Liver (tissue), 3 donors: ENCODE measurements at regions not wholly inside any gene's neighbourhood (a gene's known extent, or its start where the extent isn't known, plus 50 kb on each side); places are given as distances from the start of the nearest gene placed in this dataset.

Experiments
- FOXA1 ChIP-seq: IDR thresholded peaks from 2 replicates; pipeline ENCODE4 v1.6.1; 2016; ENCODE audit warnings: antibody characterized with exemption
- RXRA ChIP-seq, 2 donors: IDR thresholded peaks; 2 replicates each; pipeline ENCODE4 v1.6.1; 2017 to 2018; ENCODE audit warnings: antibody characterized with exemption in 2 of 2, mild to moderate bottlenecking in 1 of 2
- SP1 ChIP-seq: IDR thresholded peaks from 2 replicates; pipeline ENCODE4 v1.6.1; 2018; ENCODE audit warnings: antibody characterized with exemption, mild to moderate bottlenecking
- TAF1 ChIP-seq: conservative IDR thresholded peaks from 2 replicates; pipeline ENCODE4 v1.6.1; 2016; ENCODE audit warnings: antibody characterized with exemption, mild to moderate bottlenecking
- YY1 ChIP-seq: IDR thresholded peaks from 2 replicates; pipeline ENCODE4 v1.6.1; 2016; ENCODE audit warnings: antibody characterized with exemption, mild to moderate bottlenecking
- TF ChIP-seq, protein P1 (sequence below): fragments of 150-350 bp; IDR thresholded peaks from 2 replicates; pipeline ENCODE4 v1.5.1; 2017; ENCODE audit warnings: improper control_type of control experiment, low read depth, low read length; ENCODE audit not compliant: missing input control
- TF ChIP-seq, protein P2 (sequence below): IDR thresholded peaks from 2 replicates; pipeline ENCODE4 v1.6.1; 2016; ENCODE audit warnings: antibody characterized with exemption, mild to moderate bottlenecking
- TF ChIP-seq, protein P3 (sequence below): IDR thresholded peaks from 2 replicates; pipeline ENCODE4 v1.6.1; 2016; ENCODE audit warnings: antibody characterized with exemption
- TF ChIP-seq, protein P4 (sequence below): IDR thresholded peaks from 2 replicates; pipeline ENCODE4 v1.6.1; 2016; ENCODE audit warnings: antibody characterized with exemption
- donor health status: healthy.
- donor health status: healthy.

DNA sequence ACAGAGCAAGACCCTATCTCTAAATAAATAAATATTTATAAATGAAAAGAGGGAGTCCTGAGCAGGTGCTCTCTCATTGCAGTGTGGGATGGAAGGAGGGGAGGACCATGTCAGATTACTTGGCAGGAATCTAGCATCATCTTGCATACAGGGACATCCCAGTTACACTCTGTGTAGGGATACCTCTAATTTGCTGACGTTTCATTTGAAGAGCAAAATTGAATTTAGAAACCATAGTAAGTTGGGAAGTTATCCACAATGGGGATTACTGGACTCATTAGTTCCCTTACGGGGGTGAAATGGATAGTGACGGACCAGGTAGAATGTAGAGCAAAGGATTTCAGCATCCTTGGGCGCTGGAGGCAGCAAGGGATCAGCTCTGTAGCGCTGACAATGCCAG, 52.1 kb downstream of the ARHGEF18 start:
- TF ChIP-seq, protein P1, sequence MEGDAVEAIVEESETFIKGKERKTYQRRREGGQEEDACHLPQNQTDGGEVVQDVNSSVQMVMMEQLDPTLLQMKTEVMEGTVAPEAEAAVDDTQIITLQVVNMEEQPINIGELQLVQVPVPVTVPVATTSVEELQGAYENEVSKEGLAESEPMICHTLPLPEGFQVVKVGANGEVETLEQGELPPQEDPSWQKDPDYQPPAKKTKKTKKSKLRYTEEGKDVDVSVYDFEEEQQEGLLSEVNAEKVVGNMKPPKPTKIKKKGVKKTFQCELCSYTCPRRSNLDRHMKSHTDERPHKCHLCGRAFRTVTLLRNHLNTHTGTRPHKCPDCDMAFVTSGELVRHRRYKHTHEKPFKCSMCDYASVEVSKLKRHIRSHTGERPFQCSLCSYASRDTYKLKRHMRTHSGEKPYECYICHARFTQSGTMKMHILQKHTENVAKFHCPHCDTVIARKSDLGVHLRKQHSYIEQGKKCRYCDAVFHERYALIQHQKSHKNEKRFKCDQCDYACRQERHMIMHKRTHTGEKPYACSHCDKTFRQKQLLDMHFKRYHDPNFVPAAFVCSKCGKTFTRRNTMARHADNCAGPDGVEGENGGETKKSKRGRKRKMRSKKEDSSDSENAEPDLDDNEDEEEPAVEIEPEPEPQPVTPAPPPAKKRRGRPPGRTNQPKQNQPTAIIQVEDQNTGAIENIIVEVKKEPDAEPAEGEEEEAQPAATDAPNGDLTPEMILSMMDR, result no peak
- TF ChIP-seq RXRA (IDR thresholded peaks at IDR 0.05) (no peak), YY1 (no peak), SP1 (no peak), FOXA1 (no peak), TAF1 (no peak)
- TF ChIP-seq, protein P2, sequence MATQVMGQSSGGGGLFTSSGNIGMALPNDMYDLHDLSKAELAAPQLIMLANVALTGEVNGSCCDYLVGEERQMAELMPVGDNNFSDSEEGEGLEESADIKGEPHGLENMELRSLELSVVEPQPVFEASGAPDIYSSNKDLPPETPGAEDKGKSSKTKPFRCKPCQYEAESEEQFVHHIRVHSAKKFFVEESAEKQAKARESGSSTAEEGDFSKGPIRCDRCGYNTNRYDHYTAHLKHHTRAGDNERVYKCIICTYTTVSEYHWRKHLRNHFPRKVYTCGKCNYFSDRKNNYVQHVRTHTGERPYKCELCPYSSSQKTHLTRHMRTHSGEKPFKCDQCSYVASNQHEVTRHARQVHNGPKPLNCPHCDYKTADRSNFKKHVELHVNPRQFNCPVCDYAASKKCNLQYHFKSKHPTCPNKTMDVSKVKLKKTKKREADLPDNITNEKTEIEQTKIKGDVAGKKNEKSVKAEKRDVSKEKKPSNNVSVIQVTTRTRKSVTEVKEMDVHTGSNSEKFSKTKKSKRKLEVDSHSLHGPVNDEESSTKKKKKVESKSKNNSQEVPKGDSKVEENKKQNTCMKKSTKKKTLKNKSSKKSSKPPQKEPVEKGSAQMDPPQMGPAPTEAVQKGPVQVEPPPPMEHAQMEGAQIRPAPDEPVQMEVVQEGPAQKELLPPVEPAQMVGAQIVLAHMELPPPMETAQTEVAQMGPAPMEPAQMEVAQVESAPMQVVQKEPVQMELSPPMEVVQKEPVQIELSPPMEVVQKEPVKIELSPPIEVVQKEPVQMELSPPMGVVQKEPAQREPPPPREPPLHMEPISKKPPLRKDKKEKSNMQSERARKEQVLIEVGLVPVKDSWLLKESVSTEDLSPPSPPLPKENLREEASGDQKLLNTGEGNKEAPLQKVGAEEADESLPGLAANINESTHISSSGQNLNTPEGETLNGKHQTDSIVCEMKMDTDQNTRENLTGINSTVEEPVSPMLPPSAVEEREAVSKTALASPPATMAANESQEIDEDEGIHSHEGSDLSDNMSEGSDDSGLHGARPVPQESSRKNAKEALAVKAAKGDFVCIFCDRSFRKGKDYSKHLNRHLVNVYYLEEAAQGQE, result no peak
- TF ChIP-seq, protein P3, sequence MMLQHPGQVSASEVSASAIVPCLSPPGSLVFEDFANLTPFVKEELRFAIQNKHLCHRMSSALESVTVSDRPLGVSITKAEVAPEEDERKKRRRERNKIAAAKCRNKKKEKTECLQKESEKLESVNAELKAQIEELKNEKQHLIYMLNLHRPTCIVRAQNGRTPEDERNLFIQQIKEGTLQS, result no peak
- TF ChIP-seq, protein P4, sequence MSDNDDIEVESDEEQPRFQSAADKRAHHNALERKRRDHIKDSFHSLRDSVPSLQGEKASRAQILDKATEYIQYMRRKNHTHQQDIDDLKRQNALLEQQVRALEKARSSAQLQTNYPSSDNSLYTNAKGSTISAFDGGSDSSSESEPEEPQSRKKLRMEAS, result no peak
